ENCODE measurements at regions not wholly inside any gene's neighbourhood (a gene's known extent, or its start where the extent isn't known, plus 50 kb on each side); places are given as distances from the start of the nearest gene placed in this dataset.
A peak's percentile ranks its signal among the peaks of the same experiment; 100 is the strongest.

DNA sequence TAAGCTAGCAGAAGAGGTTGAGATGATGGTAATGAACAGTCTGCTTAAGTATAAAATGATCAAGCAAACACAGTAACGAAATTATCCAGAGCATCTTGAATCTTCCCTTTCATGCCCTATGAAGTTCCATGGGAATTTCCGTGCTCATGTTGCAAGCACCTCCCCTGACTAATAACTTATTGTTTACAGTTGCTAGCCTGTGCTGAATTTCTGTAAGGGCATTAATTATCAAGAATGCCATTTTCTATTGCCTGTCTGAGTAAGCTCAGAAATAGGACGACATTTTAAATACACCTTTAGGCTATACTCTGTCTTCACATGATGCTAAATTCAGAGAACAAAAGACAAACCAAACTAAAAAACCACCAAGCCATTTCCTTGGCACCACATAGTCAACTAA is 257.5 kb upstream of the LRTM1 start:
- Histone ChIP-seq H3K27me3 (no peaks in the 10 kb centered on the region), H3K36me3 (no peaks in the 10 kb centered on the region), H3K9me3 (no peaks in the 10 kb centered on the region), H3K27ac (no peak overlapping the region), H3K4me3 (no peak overlapping the region), H3K4me1 (no peaks in the 10 kb centered on the region)
- 40 to 65% methylated on average over 2 to 3 of the region's 3 CpGs for WGBS, 2 donors (ENCODE audit: low coverage in 1 of 2)
- TF ChIP-seq POLR2A (IDR thresholded peaks at IDR 0.05) = no peak
- no peak for ATAC-seq

DNA sequence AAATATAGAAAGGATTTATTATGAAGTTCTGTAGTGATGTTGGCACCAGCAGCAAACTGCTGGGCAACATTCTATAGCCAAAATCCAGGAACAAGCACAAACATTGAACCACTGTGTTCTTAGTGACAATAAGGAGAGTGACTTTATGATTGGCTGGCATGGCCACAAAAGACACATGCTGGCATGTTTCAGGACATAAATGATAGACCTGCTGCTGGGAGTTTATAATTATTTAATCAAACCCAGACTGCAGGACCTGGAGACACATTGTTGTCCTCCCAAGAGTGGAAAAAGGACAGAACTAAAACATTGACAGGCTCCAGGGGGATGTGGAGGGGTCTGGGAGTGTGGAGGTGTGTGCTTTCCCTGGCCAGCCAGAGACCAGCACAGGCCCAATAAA is 255.3 kb upstream of the LRTM1 start:
- no peak for ATAC-seq
- TF ChIP-seq POLR2A (IDR thresholded peaks at IDR 0.05) = no peak
- no peak for TF ChIP-seq EP300 (IDR thresholded peaks at IDR 0.05)
- TF ChIP-seq, protein P1, sequence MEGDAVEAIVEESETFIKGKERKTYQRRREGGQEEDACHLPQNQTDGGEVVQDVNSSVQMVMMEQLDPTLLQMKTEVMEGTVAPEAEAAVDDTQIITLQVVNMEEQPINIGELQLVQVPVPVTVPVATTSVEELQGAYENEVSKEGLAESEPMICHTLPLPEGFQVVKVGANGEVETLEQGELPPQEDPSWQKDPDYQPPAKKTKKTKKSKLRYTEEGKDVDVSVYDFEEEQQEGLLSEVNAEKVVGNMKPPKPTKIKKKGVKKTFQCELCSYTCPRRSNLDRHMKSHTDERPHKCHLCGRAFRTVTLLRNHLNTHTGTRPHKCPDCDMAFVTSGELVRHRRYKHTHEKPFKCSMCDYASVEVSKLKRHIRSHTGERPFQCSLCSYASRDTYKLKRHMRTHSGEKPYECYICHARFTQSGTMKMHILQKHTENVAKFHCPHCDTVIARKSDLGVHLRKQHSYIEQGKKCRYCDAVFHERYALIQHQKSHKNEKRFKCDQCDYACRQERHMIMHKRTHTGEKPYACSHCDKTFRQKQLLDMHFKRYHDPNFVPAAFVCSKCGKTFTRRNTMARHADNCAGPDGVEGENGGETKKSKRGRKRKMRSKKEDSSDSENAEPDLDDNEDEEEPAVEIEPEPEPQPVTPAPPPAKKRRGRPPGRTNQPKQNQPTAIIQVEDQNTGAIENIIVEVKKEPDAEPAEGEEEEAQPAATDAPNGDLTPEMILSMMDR (IDR thresholded peaks at IDR 0.05) = no peak
- TF ChIP-seq POLR2AphosphoS5 (IDR thresholded peaks at IDR 0.05) = no peak
- H3K27ac ChIP-seq = no peak overlapping the region
- H3K36me3 ChIP-seq = no peaks in the 10 kb centered on the region
- H3K4me1 ChIP-seq = no peaks in the 10 kb centered on the region
- H3K9me3 ChIP-seq = no peaks in the 10 kb centered on the region
- no peaks in the 10 kb centered on the region for H3K27me3 ChIP-seq
- H3K4me3 ChIP-seq = no peak overlapping the region

DNA sequence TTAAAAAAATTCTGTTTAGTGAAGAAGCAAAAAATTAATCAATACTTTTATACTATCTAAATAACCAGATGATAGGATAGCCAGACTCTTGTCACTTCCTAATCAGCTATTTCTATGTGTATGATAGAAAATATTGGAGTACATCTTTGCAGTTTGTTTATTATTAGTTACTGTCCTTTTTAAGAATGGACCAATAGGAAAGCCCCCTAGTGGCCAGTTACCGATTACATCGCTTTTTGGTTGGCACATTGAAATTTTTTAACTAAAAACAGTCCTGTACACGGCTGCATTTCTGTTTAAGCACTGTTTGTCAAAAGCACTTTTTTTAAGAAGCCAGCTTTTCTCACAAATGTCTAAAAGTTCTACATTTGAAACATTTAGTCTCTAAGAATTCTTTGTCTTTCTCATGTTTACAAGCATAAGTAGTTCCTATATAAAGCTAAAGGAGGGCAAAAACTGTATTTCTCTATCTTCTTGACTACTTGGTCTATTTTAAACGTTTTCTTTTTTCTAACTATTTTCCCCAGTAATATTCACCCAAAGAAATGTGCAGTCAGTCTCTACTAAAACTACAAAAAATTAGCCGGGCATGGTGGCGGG is 253.2 kb upstream of the LRTM1 start:
- Histone ChIP-seq H3K4me3 (no peak overlapping the region), H3K4me1 (no peaks in the 10 kb centered on the region), H3K27ac (no peak overlapping the region), H3K36me3 (no peaks in the 10 kb centered on the region), H3K9me3 (no peaks in the 10 kb centered on the region), H3K27me3 (no peaks in the 10 kb centered on the region)
- 19 to 22% methylated on average over 5 of the region's 6 CpGs for WGBS, 2 donors (ENCODE audit: low coverage in 1 of 2)
- TF ChIP-seq, protein P1 (IDR thresholded peaks at IDR 0.05) = peak; percentile 66 to 68 (median 67)
- TF ChIP-seq POLR2AphosphoS5 (IDR thresholded peaks at IDR 0.05) (no peak), EP300 (IDR thresholded peaks at IDR 0.05) (no peak), POLR2A (IDR thresholded peaks at IDR 0.05) (no peak)
- no peak for ATAC-seq

GRCh38 chr3:55180161-55180560 is 252.3 kb upstream of the LRTM1 start:
- Histone ChIP-seq H3K4me1 (no peaks in the 10 kb centered on the region), H3K36me3 (no peaks in the 10 kb centered on the region), H3K9me3 (no peaks in the 10 kb centered on the region), H3K27ac (no peak overlapping the region), H3K4me3 (no peak overlapping the region), H3K27me3 (no peaks in the 10 kb centered on the region)
- TF ChIP-seq, protein P1 (IDR thresholded peaks at IDR 0.05) = no peak
- TF ChIP-seq POLR2A (IDR thresholded peaks at IDR 0.05) = no peak
- no peak for TF ChIP-seq EP300 (IDR thresholded peaks at IDR 0.05)
- TF ChIP-seq POLR2AphosphoS5 (IDR thresholded peaks at IDR 0.05) = no peak
- 76 to 78% methylated on average over 3 of the region's 3 CpGs for WGBS, 2 donors (ENCODE audit: low coverage in 1 of 2)
- no peak for ATAC-seq

DNA sequence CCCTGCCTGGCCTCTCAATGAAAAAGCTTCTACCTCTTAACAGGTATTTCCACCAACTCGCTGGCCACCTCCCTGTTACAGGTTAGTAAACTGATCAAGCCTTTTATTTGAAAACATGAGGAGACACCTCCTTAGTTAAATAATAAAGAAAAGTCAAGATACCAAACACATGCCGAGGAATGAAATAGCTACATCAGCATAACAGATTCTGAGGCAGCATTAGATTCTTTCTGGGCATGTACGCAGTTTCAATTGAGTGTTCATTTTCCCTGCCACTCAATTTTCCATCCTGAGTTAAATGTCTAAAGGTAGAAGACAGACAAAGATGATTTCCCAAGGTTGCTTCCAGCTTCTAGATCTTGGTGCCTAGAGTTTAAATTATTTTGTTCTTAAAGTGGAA is 250.5 kb upstream of the LRTM1 start:
- TF ChIP-seq EP300 (IDR thresholded peaks at IDR 0.05) = no peak
- no peak for TF ChIP-seq POLR2A (IDR thresholded peaks at IDR 0.05)
- TF ChIP-seq, protein P1 (IDR thresholded peaks at IDR 0.05) = no peak
- TF ChIP-seq POLR2AphosphoS5 (IDR thresholded peaks at IDR 0.05) = no peak
- Histone ChIP-seq H3K36me3 (no peaks in the 10 kb centered on the region), H3K4me1 (no peaks in the 10 kb centered on the region), H3K27ac (no peak overlapping the region), H3K27me3 (no peaks in the 10 kb centered on the region), H3K9me3 (no peaks in the 10 kb centered on the region), H3K4me3 (no peak overlapping the region)
- WGBS, 2 donors (ENCODE audit: low coverage in 1 of 2) = 92 to 95% methylated on average over 2 to 3 of the region's 3 CpGs
- no peak for ATAC-seq
